ENCODE measurements at regions not wholly inside any gene's neighbourhood (a gene's known extent, or its start where the extent isn't known, plus 50 kb on each side); places are given as distances from the start of the nearest gene placed in this dataset.

- no peaks in the 10 kb centered on the region for H4K20me1 ChIP-seq (ENCODE audit: insufficient read depth)
- H3K4me3 ChIP-seq (ENCODE audit: low read length): no peak overlapping the region
- no peaks in the 10 kb centered on the region for H3K27me3 ChIP-seq (ENCODE audit: insufficient read depth, low read depth, low read length)
- TF ChIP-seq TAF1 (IDR thresholded peaks at IDR 0.05; ENCODE audit: low read depth) (no peak), CTCF (IDR thresholded peaks at IDR 0.05; ENCODE audit: poor library complexity, severe bottlenecking) (no peak), RAD21 (conservative IDR thresholded peaks at IDR 0.05) (no peak), EP300 (conservative IDR thresholded peaks at IDR 0.05; ENCODE audit: poor library complexity, severe bottlenecking) (no peak), MXI1 (conservative IDR thresholded peaks at IDR 0.05; ENCODE audit: poor library complexity, severe bottlenecking) (no peak)
- no peaks in the 10 kb centered on the region for H3K79me2 ChIP-seq (replicated peaks; ENCODE audit: insufficient read depth, low read length)
- H3K9me3 ChIP-seq (ENCODE audit: low read length): no peaks in the 10 kb centered on the region
- no peak overlapping the region for H2AFZ ChIP-seq (ENCODE audit: low read depth, low read length)
- no peak overlapping the region for H3K4me2 ChIP-seq (ENCODE audit: low read length)
- no peak overlapping the region for H3K9ac ChIP-seq (ENCODE audit: low read length)
- H3K36me3 ChIP-seq (ENCODE audit: insufficient read depth, low read length): no peaks in the 10 kb centered on the region
- H3K9me2 ChIP-seq (ENCODE audit: insufficient read depth, low read length): no peaks in the 10 kb centered on the region
- H3F3A ChIP-seq (ENCODE audit: insufficient read depth, low read length, poor library complexity, severe bottlenecking): no peaks in the 10 kb centered on the region
- H3K27ac ChIP-seq (ENCODE audit: low read length): no peak overlapping the region
These were observed 109.1 kb upstream of the CRIM1 start for GRCh38 chr2:36246320-36246990.

GRCh38 chr2:36245651-36246050 is 109.9 kb upstream of the CRIM1 start:
- no peaks in the 10 kb centered on the region for H3K27me3 ChIP-seq (ENCODE audit: insufficient read depth, low read depth, low read length)
- no peaks in the 10 kb centered on the region for H3K36me3 ChIP-seq (ENCODE audit: insufficient read depth, low read length)
- no peak overlapping the region for H3K4me2 ChIP-seq (ENCODE audit: low read length)
- H3K79me2 ChIP-seq (replicated peaks; ENCODE audit: insufficient read depth, low read length): no peaks in the 10 kb centered on the region
- H4K20me1 ChIP-seq (ENCODE audit: insufficient read depth): no peaks in the 10 kb centered on the region
- H2AFZ ChIP-seq (ENCODE audit: low read depth, low read length): no peak overlapping the region
- TF ChIP-seq EZH2 (IDR thresholded peaks at IDR 0.05; ENCODE audit: borderline replicate concordance, insufficient read depth, low read length, poor library complexity, severe bottlenecking): no peak
- no peaks in the 10 kb centered on the region for H3F3A ChIP-seq (ENCODE audit: insufficient read depth, low read length, poor library complexity, severe bottlenecking)
- H3K9ac ChIP-seq (ENCODE audit: low read length): no peak overlapping the region
- H3K27ac ChIP-seq (ENCODE audit: low read length): no peak overlapping the region
- H3K4me3 ChIP-seq (ENCODE audit: low read length): no peak overlapping the region
- no peaks in the 10 kb centered on the region for H3K9me2 ChIP-seq (ENCODE audit: insufficient read depth, low read length)
- no peaks in the 10 kb centered on the region for H3K9me3 ChIP-seq (ENCODE audit: low read length)

- no peaks in the 10 kb centered on the region for H4K20me1 ChIP-seq (ENCODE audit: insufficient read depth)
- H3K4me3 ChIP-seq (ENCODE audit: low read length): no peak overlapping the region
- no peak overlapping the region for H3K4me2 ChIP-seq (ENCODE audit: low read length)
- H3F3A ChIP-seq (ENCODE audit: insufficient read depth, low read length, poor library complexity, severe bottlenecking): peaks cover 3% of the 10 kb centered on the region
- H3K36me3 ChIP-seq (ENCODE audit: insufficient read depth, low read length): no peaks in the 10 kb centered on the region
- TF ChIP-seq TAF1 (IDR thresholded peaks at IDR 0.05; ENCODE audit: low read depth): no peak
- TF ChIP-seq REST (IDR thresholded peaks at IDR 0.05; ENCODE audit: borderline replicate concordance): no peak
- no peak for TF ChIP-seq EZH2 (IDR thresholded peaks at IDR 0.05; ENCODE audit: borderline replicate concordance, insufficient read depth, low read length, poor library complexity, severe bottlenecking)
- TF ChIP-seq CTCF (IDR thresholded peaks at IDR 0.05; ENCODE audit: poor library complexity, severe bottlenecking): no peak
- TF ChIP-seq RAD21 (conservative IDR thresholded peaks at IDR 0.05): no peak
- no peak for TF ChIP-seq EP300 (conservative IDR thresholded peaks at IDR 0.05; ENCODE audit: poor library complexity, severe bottlenecking)
- no peak for TF ChIP-seq SMC3 (conservative IDR thresholded peaks at IDR 0.05; ENCODE audit: poor library complexity)
- no peak for TF ChIP-seq POLR2AphosphoS5 (IDR thresholded peaks at IDR 0.05)
- no peak for TF ChIP-seq MXI1 (conservative IDR thresholded peaks at IDR 0.05; ENCODE audit: poor library complexity, severe bottlenecking)
- no peak overlapping the region for H2AFZ ChIP-seq (ENCODE audit: low read depth, low read length)
- H3K9ac ChIP-seq (ENCODE audit: low read length): no peak overlapping the region
- H3K9me3 ChIP-seq (ENCODE audit: low read length): no peaks in the 10 kb centered on the region
- H3K27ac ChIP-seq (ENCODE audit: low read length): no peak overlapping the region
- no peaks in the 10 kb centered on the region for H3K79me2 ChIP-seq (replicated peaks; ENCODE audit: insufficient read depth, low read length)
- no peaks in the 10 kb centered on the region for H3K27me3 ChIP-seq (ENCODE audit: insufficient read depth, low read depth, low read length)
- no peaks in the 10 kb centered on the region for H3K9me2 ChIP-seq (ENCODE audit: insufficient read depth, low read length)
These were observed 117.5 kb upstream of the CRIM1 start for GRCh38 chr2:36238106-36238505.
